Esophagus squamous epithelium (tissue), 5 donors: ENCODE measurements at regions not wholly inside any gene's neighbourhood (a gene's known extent, or its start where the extent isn't known, plus 50 kb on each side); places are given as distances from the start of the nearest gene placed in this dataset.
"Not testable (repeated sequence)": the region's sequence is repeated elsewhere in the genome, so short reads cannot be mapped to it uniquely, and the experiment has no call there.

Experiments
- DNase-seq: peaks from one replicate; lab custom pipeline; 2025; lab: John Stamatoyannopoulos, UW
- H3K27ac ChIP-seq, 4 donors: fragments of 200-600 bp; sonication (generic); one replicate each; pipeline ENCODE4 v1.5.1; 2016 to 2019; ENCODE audit warnings: mild to moderate bottlenecking in 1 of 4
- H3K27me3 ChIP-seq, 4 donors: fragments of 200-600 bp; sonication (generic); 1 replicate in 3 of 4; 2 replicates in 1 of 4; pipeline versions ENCODE4 v1.5.1 to v1.6.0; 2017 to 2021; ENCODE audit warnings: antibody characterized with exemption in 1 of 4
- H3K36me3 ChIP-seq, 3 donors: fragments of 200-600 bp; sonication (generic); one replicate each; pipeline ENCODE4 v1.5.1; 2016 to 2019
- H3K4me1 ChIP-seq, 3 donors: fragments of 200-600 bp; sonication (generic); one replicate each; pipeline ENCODE4 v1.5.1; 2017 to 2019
- H3K4me3 ChIP-seq, 4 donors: fragments of 200-600 bp; sonication (generic); 1 replicate in 3 of 4; 2 replicates in 1 of 4; pipeline ENCODE4 v1.5.1; 2016 to 2019; ENCODE audit warnings: mild to moderate bottlenecking in 2 of 4, moderate library complexity in 1 of 4
- H3K9me3 ChIP-seq, 3 donors: fragments of 200-600 bp; sonication (generic); one replicate each; pipeline ENCODE4 v1.5.1; 2016 to 2019
- POLR2A ChIP-seq, 4 donors: fragments of 450-650 bp; IDR thresholded peaks; one replicate each; pipeline ENCODE4 v1.6.1; 2017; ENCODE audit warnings: antibody characterized with exemption in 4 of 4, mild to moderate bottlenecking in 4 of 4, moderate library complexity in 3 of 4
- WGBS, 2 donors: methylation state at CpG; one replicate each; pipeline ENCODE4 v1.1.5; 2018; 5-methylcytosine and 5-hydroxymethylcytosine counted together
- intact Hi-C: fragments of 100-400 bp; cut with DNase I; formaldehyde crosslinking; loops from one replicate; pipeline ENCODE4 v1.15.0; 2022
- TF ChIP-seq, protein P1 (sequence below), 6 experiments: fragments of 450-650 bp in 4 of 6; fragments of 200-600 bp in 2 of 6; sonication (generic) in 2 of 6; IDR thresholded peaks; one replicate each; pipeline ENCODE4 v1.5.1; 2016 to 2019; ENCODE audit warnings: antibody characterized with exemption in 6 of 6, mild to moderate bottlenecking in 4 of 6, moderate library complexity in 4 of 6
- donor health status: DM: yes; HTN: yes; CAD: no.

DNA sequence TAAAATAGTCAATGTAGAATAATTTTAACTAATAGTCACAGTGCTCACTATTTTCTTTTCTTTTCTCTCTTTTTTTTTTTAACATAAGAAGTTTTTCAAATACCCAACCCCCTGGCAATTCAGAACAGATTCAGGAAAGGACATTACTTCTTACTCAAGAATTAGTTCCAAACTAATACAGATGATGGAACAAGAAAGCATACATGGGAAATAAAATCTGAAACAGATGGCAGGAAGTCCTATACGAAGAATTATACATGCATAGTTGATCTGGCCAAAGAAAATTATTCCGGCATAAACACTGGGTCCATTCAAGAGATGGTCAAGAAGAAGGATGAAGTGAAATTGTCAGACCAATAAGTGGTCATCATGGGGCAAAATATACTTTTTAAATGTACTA, 614.4 kb upstream of the INTU start:
- intact Hi-C loops = no loop called here
- WGBS, 2 donors = 83 to 85% methylated on average over 2 of the region's 2 CpGs
- TF ChIP-seq, protein P1, sequence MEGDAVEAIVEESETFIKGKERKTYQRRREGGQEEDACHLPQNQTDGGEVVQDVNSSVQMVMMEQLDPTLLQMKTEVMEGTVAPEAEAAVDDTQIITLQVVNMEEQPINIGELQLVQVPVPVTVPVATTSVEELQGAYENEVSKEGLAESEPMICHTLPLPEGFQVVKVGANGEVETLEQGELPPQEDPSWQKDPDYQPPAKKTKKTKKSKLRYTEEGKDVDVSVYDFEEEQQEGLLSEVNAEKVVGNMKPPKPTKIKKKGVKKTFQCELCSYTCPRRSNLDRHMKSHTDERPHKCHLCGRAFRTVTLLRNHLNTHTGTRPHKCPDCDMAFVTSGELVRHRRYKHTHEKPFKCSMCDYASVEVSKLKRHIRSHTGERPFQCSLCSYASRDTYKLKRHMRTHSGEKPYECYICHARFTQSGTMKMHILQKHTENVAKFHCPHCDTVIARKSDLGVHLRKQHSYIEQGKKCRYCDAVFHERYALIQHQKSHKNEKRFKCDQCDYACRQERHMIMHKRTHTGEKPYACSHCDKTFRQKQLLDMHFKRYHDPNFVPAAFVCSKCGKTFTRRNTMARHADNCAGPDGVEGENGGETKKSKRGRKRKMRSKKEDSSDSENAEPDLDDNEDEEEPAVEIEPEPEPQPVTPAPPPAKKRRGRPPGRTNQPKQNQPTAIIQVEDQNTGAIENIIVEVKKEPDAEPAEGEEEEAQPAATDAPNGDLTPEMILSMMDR (IDR thresholded peaks at IDR 0.05) = no peak
- no peak for TF ChIP-seq POLR2A (IDR thresholded peaks at IDR 0.05)
- peaks cover 0 to 3% (median 0%) of the 10 kb centered on the region in 3 donors for H3K4me1 ChIP-seq
- no peaks in the 10 kb centered on the region for H3K27me3 ChIP-seq
- H3K27ac ChIP-seq = no peak overlapping the region
- no peak overlapping the region for H3K4me3 ChIP-seq
- H3K9me3 ChIP-seq = no peaks in the 10 kb centered on the region
- no peak for DNase-seq
- no peaks in the 10 kb centered on the region for H3K36me3 ChIP-seq

DNA sequence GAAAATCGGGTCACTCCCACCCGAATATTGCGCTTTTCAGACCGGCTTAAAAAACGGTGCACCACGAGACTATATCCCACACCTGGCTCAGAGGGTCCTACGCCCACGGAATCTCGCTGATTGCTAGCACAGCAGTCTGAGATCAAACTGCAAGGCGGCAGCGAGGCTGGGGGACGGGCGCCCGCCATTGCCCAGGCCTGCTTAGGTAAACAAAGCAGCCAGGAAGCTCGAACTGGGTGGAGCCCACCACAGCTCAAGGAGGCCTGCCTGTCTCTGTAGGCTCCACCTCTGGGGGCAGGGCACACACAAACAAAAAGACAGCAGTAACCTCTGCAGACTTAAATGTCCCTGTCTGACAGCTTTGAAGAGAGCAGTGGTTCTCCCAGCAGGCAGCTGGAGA, 611.9 kb upstream of the INTU start:
- no CpG with 5 or more reads among the region's 15 CpGs for WGBS, 2 donors
- H3K27me3 ChIP-seq, H3K4me1 ChIP-seq, H3K36me3 ChIP-seq, DNase-seq, H3K27ac ChIP-seq, H3K4me3 ChIP-seq, intact Hi-C loops, H3K9me3 ChIP-seq: not testable (repeated sequence)

DNA sequence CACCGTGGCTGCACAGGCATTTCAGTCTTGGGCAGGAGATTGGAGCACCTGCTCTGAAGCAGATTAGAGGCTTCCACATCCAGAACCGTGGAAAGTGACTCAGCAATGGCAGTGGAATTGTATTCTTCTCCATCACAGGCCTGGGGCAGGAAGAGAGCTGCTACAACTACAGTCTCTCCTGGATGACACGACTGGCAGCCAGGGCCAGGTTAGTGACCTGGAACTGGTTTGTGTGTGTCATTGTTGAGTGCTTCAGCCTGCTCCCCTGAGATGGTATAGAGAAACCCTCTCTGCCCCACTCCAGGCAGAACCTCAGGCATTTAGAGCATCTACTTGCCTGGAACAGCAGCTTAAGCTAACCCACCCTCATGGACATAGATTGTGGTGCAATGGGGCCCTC, 596.5 kb upstream of the INTU start:
- no peaks in the 10 kb centered on the region for H3K36me3 ChIP-seq
- DNase-seq = no peak
- H3K9me3 ChIP-seq = peaks cover 0 to 9% (median 0%) of the 10 kb centered on the region in 3 donors
- H3K27ac ChIP-seq = no peak overlapping the region
- H3K4me3 ChIP-seq = no peak overlapping the region
- no peak for TF ChIP-seq POLR2A (IDR thresholded peaks at IDR 0.05)
- TF ChIP-seq, protein P1 (IDR thresholded peaks at IDR 0.05) = no peak
- 49 to 63% methylated on average over 3 of the region's 3 CpGs for WGBS, 2 donors
- H3K4me1 ChIP-seq = no peaks in the 10 kb centered on the region
- intact Hi-C loops = no loop called here
- no peaks in the 10 kb centered on the region for H3K27me3 ChIP-seq

DNA sequence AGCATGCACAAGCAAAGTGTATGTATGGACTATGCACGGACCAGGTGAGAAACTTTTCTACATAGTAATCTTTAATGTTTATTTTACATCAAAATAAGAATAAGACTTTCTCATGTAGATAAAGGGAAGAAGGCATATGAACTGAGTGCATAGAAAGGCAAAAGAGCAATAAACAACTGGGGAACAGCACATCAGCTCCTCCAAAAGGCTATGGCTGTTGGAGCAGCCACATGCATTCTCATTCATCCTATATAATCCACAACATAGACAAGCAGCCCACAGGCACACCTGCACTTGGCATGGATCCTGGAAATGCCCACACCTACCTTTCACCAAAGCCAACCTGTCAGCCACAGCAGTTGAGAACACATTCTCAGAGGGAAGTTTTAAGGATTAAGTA, 586.9 kb upstream of the INTU start:
- no peaks in the 10 kb centered on the region for H3K9me3 ChIP-seq
- H3K4me3 ChIP-seq = no peak overlapping the region
- DNase-seq = no peak
- TF ChIP-seq POLR2A (IDR thresholded peaks at IDR 0.05) = no peak
- TF ChIP-seq, protein P1 (IDR thresholded peaks at IDR 0.05) = no peak
- WGBS, 2 donors = 36 to 78% methylated on average over 1 of the region's 1 CpG
- H3K36me3 ChIP-seq = no peaks in the 10 kb centered on the region
- intact Hi-C loops = no loop called here
- no peaks in the 10 kb centered on the region for H3K27me3 ChIP-seq
- H3K4me1 ChIP-seq = no peaks in the 10 kb centered on the region
- no peak overlapping the region for H3K27ac ChIP-seq

DNA sequence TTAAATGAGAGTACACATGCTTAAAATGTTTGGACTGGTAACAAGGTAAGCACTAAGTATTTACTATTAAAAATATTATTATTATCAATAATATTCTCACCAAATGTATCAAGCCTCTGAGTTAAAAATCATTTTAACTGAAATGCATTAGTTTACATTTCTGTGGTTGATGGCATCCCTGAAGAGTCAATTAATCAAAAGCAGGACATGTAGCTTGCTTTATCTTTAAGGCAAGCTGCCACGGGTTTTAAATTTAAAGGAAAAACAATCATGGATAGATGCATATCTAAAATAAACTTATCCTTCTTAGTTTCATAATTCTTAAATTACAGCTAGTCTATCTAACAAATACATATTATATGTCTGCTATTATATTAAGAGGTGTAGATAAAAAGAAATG, 584.8 kb upstream of the INTU start:
- Histone ChIP-seq H3K27ac (no peak overlapping the region), H3K4me3 (no peak overlapping the region), H3K36me3 (no peaks in the 10 kb centered on the region), H3K27me3 (no peaks in the 10 kb centered on the region), H3K4me1 (no peaks in the 10 kb centered on the region), H3K9me3 (no peaks in the 10 kb centered on the region)
- WGBS, 2 donors = 50 to 64% methylated on average over 1 of the region's 1 CpG
- intact Hi-C loops = no loop called here
- DNase-seq = no peak
- TF ChIP-seq, protein P1 (IDR thresholded peaks at IDR 0.05) = no peak
- TF ChIP-seq POLR2A (IDR thresholded peaks at IDR 0.05) = no peak

DNA sequence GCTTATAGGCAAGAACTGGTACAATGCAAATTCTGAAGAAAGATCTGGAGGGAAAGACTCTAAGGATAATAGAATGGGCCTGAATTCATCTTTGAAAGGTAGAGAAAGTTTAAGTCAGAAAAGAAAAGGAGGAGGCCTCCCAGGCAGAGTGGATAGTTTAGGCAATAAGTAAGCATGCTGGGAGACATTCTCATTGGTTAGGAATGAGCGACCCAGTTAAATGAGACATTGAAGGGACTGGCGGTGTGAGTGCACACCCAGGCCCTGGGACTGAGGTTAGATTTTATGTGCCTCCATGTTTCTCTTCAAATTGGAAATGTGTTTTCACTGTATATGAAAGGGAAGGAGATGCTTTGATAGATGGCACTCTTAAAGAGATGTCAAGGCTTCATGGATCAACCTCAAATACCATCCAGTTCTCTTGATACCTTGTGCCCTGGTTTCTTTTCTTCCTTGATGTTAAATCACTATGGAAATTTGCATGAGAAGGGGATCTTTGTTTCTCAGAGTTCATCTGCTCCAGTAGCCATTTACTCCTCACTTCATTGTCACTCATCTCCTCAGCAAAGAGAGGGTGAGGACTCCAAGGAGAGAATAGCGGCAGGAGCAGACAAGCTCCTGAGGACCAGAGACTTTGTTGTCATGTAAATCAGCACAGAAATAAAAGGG, 584.2 kb upstream of the INTU start:
- 89 to 90% methylated on average over 3 of the region's 3 CpGs for WGBS, 2 donors

More for the DNA sequence above, 584.2 kb upstream of the INTU start:
- no peak overlapping the region for H3K4me3 ChIP-seq
- no peak overlapping the region for H3K27ac ChIP-seq
- H3K27me3 ChIP-seq = no peaks in the 10 kb centered on the region
- intact Hi-C loops = no loop called here
- no peaks in the 10 kb centered on the region for H3K36me3 ChIP-seq
- DNase-seq = no peak
- H3K9me3 ChIP-seq = no peaks in the 10 kb centered on the region
- no peak for TF ChIP-seq POLR2A (IDR thresholded peaks at IDR 0.05)
- TF ChIP-seq, protein P1 (IDR thresholded peaks at IDR 0.05) = no peak
- H3K4me1 ChIP-seq = no peaks in the 10 kb centered on the region
